Activated CD4-positive, alpha-beta T cell treated with anti-CD3 and anti-CD28 coated beads, Interleukin-2, amount 10 ng/mL, durations not matched to agents 7 days and 5 days (primary cell): ENCODE measurements at regions not wholly inside any gene's neighbourhood (a gene's known extent, or its start where the extent isn't known, plus 50 kb on each side); places are given as distances from the start of the nearest gene placed in this dataset.
"Not testable (repeated sequence)": the region's sequence is repeated elsewhere in the genome, so short reads cannot be mapped to it uniquely, and the experiment has no call there.

ENCODE experiments used
- CTCF ChIA-PET: fragments of 350-600 bp; sonication (Branson Sonifier 250); formaldehyde crosslinking; loops from one replicate; lab custom pipeline; 2021; ENCODE audit warnings: antibody characterized with exemption; lab: Charles Lee
- POLR2A ChIA-PET: fragments of 350-600 bp; sonication (Branson Sonifier 250); formaldehyde crosslinking; loops from one replicate; lab custom pipeline; 2021; ENCODE audit warnings: antibody characterized with exemption; lab: Charles Lee
- DNase-seq: peaks from one replicate; pipeline ENCODE4 v3.0.0-alpha.2; 2020
- H3K27ac Mint-ChIP-seq: one replicate; pipeline ENCODE4 v1.8.0; 2021; ENCODE audit warnings: mild to moderate bottlenecking, moderate library complexity, mixed read lengths
- H3K27me3 Mint-ChIP-seq: one replicate; pipeline ENCODE4 v1.8.0; 2021; ENCODE audit warnings: mixed read lengths
- H3K36me3 Mint-ChIP-seq: one replicate; pipeline ENCODE4 v1.8.0; 2021; ENCODE audit warnings: low read depth, mixed read lengths
- H3K4me1 Mint-ChIP-seq: one replicate; pipeline ENCODE4 v1.8.0; 2021; ENCODE audit warnings: mixed read lengths
- H3K4me3 Mint-ChIP-seq: one replicate; pipeline ENCODE4 v1.8.0; 2021; ENCODE audit warnings: mild to moderate bottlenecking, moderate library complexity, mixed read lengths
- H3K9me3 Mint-ChIP-seq: one replicate; pipeline ENCODE4 v1.8.0; 2021; ENCODE audit warnings: mixed read lengths

DNA sequence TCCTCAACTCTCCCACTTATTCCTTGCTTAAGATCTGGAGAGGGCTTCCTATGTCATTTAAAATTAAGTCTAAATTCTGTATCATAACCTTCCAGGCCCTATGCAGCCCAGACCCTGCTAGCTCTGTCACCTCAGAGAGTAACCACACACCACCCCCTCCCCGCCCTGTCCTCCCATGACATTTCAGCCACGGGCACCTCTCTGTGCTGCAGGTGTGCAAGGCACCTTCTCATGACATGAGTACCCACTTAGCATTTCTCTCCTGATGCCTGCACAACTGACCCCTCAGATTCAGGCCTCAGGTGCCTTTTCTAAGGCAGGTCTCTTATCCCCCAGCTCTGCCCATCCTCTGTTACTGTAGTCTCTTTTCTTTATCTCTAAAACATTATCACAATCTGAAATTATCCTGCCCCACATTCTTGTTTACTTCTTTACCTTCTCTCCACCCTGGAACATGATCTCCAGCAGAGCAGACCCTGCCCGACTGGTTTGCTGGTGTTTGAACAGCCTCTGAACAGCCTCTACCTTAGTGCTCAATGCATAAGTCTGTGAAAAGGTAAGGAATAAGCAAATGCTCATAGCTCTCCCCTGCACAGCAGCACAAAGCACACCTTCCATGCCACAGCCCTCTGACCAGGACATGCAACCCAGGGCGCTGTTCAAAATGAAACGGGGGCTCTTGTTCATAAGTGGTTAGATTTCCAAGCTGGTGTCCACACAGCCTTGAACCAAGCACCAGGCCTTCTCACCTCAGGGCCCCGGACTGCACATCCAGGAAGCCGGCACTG is 196.1 kb upstream of the B3GAT1 start:
- ChIA-PET POLR2A (no interaction called here), CTCF (no interaction called here)
- peak; percentile 4 for DNase-seq
- H3K27ac Mint-ChIP-seq, result no peak overlapping the region
- H3K4me3 Mint-ChIP-seq, result no peak overlapping the region
- no peaks in the 10 kb centered on the region for H3K9me3 Mint-ChIP-seq
- H3K4me1 Mint-ChIP-seq, result no peaks in the 10 kb centered on the region
- peaks cover 12% of the 10 kb centered on the region for H3K27me3 Mint-ChIP-seq
- H3K36me3 Mint-ChIP-seq, result no peaks in the 10 kb centered on the region

DNA sequence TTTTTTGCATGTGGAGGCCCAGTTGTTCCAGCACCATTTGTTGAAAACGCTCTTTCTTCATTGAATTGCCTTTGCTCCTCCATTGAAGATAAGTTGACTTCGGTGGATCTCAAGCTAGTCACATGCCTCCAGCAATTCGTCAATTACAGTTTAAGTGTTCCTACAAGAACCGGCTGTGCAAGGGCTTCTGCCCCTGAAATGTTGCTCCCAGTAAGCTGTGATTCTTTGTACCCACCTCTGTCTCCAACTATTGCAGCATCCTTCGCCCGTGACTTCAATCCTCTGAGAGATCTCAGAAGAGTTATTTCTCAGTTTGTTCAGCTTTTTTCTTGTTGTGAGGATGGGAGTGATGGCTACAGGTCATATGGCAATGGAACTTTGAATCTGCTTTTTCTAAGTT is 194.2 kb upstream of the B3GAT1 start:
- CTCF ChIA-PET, result no interaction called here
- H3K9me3 Mint-ChIP-seq, result no peaks in the 10 kb centered on the region
- peaks cover 23% of the 10 kb centered on the region for H3K27me3 Mint-ChIP-seq

DNA sequence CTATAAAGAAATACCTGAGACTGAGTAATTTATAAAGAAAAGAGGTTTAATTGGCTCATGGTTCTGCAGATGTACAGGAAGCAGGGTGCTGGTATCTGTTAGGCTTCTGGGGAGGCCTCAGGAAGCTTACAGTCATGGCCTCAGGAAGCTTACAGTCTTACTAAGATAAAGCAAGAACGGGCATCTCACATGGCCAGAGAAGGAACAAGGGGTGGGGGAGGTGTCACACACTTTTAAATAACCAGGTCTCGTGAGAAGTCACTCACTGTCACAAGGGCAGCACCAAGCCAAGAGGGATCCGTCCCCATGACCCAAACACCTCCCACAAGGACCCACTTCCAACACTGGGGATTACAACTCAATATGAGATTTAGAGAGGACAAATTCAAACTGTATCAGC is 192.8 kb upstream of the B3GAT1 start:
- Mint-ChIP-seq H3K27ac (no peak overlapping the region), H3K4me3 (no peak overlapping the region), H3K4me1 (no peaks in the 10 kb centered on the region), H3K36me3 (no peaks in the 10 kb centered on the region), H3K27me3 (peaks cover 23% of the 10 kb centered on the region), H3K9me3 (no peaks in the 10 kb centered on the region)
- DNase-seq, result no peak
- CTCF ChIA-PET, result no interaction called here
- POLR2A ChIA-PET, result no interaction called here

More for the DNA sequence above, 194.2 kb upstream of the B3GAT1 start:
- POLR2A ChIA-PET, result no interaction called here
- H3K27ac Mint-ChIP-seq, result no peak overlapping the region
- H3K4me1 Mint-ChIP-seq, result no peaks in the 10 kb centered on the region
- no peak overlapping the region for H3K4me3 Mint-ChIP-seq
- DNase-seq, result peak; percentile 1
- H3K36me3 Mint-ChIP-seq, result no peaks in the 10 kb centered on the region

DNA sequence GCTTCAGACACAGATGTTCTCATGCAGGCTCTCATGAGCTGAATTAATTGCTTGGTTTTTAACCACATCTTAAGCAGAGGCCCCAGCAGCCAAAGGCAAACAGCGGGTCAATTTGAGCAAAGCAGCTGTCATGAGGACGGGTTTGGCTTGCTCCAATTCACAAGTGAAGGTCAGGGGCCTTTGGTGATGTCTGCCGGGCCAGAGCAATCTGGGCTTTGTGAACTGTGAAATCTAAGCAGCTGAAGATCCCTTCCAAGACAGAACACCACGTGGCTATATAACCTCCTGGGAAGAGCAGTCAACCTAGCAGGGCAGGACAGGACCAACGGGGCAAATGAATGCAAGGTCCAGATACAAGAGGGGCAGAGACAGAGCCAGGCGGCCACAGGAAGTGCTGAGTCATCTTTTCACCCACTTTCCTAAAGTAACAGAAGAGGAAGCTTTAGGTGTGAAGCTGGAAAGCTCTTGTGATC is 187.3 kb upstream of the B3GAT1 start:
- H3K36me3 Mint-ChIP-seq, result no peaks in the 10 kb centered on the region
- CTCF ChIA-PET, result interaction anchor here (1.7 kb wide), 1 partner anchor 15 kb away, joined by 4 read pairs; no protein-coding TSS in a partner anchor
- POLR2A ChIA-PET, result no interaction called here
- no peak for DNase-seq
- H3K27me3 Mint-ChIP-seq, result peaks cover 29% of the 10 kb centered on the region
- no peaks in the 10 kb centered on the region for H3K4me1 Mint-ChIP-seq
- H3K27ac Mint-ChIP-seq, result no peak overlapping the region
- H3K9me3 Mint-ChIP-seq, result no peaks in the 10 kb centered on the region
- H3K4me3 Mint-ChIP-seq, result no peak overlapping the region

DNA sequence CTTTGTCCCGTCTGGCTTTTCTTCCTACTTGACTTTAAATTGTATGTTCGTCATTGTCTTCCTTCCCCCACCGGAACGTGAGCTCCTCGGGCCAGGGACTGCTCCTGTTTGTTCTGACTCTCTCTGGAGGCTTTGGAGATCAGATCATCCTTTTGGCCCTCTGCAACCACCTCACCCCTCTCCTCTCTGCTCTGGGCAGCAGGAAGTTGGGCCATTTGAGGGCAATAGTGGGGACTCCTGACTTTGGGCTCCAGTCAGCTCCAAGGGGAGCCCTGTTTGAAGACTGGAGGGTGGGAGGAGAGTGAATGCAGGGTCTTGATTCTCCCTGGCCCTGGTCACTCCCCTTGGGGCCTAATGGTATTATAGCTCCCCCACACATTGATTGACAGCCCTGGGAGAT is 186.3 kb upstream of the B3GAT1 start:
- H3K9me3 Mint-ChIP-seq, result no peaks in the 10 kb centered on the region
- H3K27ac Mint-ChIP-seq, result no peak overlapping the region
- no peak overlapping the region for H3K4me3 Mint-ChIP-seq
- H3K36me3 Mint-ChIP-seq, result no peaks in the 10 kb centered on the region
- no peak for DNase-seq
- H3K27me3 Mint-ChIP-seq, result peaks cover 34% of the 10 kb centered on the region
- ChIA-PET CTCF (interaction anchor here (1.7 kb wide), 1 partner anchor 16 kb away, joined by 4 read pairs; no protein-coding TSS in a partner anchor), POLR2A (no interaction called here)
- no peaks in the 10 kb centered on the region for H3K4me1 Mint-ChIP-seq

DNA sequence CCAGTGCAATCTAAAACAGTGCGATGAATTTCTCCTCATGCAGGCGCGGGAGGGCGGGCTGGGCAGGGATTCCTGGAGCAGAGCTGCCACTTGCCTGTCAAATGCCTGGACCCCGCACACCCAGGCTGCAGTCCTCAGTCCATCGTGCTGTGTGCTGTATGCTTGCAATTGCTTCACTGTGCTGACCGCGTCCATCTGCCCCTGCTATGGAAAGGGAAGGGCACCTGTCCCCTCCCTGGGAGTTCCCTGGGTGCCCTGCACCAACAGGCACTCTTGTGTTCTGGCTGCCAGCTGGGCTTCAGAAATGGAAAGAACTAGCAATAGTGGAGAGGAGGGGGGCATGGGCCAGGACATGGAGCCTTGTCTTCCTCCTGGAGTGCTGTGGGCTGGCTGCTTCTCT is 185.4 kb upstream of the B3GAT1 start:
- DNase-seq, result no peak
- CTCF ChIA-PET, result no interaction called here
- POLR2A ChIA-PET, result no interaction called here
- H3K4me1 Mint-ChIP-seq, result no peaks in the 10 kb centered on the region
- no peak overlapping the region for H3K27ac Mint-ChIP-seq
- H3K36me3 Mint-ChIP-seq, result no peaks in the 10 kb centered on the region
- H3K9me3 Mint-ChIP-seq, result no peaks in the 10 kb centered on the region
- no peak overlapping the region for H3K4me3 Mint-ChIP-seq
- H3K27me3 Mint-ChIP-seq, result peaks cover 30% of the 10 kb centered on the region

DNA sequence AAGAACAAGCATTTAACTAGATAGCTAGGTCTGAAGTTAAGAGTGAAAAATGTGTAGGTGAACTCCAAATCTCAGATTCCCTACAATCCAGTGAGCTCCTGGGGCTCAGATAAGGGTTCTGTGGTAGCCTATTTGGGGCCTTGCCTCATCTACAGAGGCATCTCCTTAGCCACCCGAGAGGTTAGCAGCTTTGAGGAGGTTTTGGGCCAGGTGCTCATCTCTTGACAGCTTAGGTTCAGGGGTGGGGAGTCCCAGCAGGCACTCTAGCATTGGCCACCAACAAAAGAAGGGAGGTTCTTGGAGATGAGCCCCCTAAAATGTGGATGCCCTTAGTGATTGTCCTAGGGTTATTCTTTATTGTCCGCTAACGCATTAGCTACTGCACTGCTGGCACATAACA is 184.4 kb upstream of the B3GAT1 start:
- DNase-seq, result no peak
- Mint-ChIP-seq H3K4me1 (no peaks in the 10 kb centered on the region), H3K4me3 (no peak overlapping the region), H3K27ac (no peak overlapping the region), H3K36me3 (no peaks in the 10 kb centered on the region), H3K27me3 (peaks cover 25% of the 10 kb centered on the region), H3K9me3 (no peaks in the 10 kb centered on the region)
- ChIA-PET CTCF (no interaction called here), POLR2A (no interaction called here)

DNA sequence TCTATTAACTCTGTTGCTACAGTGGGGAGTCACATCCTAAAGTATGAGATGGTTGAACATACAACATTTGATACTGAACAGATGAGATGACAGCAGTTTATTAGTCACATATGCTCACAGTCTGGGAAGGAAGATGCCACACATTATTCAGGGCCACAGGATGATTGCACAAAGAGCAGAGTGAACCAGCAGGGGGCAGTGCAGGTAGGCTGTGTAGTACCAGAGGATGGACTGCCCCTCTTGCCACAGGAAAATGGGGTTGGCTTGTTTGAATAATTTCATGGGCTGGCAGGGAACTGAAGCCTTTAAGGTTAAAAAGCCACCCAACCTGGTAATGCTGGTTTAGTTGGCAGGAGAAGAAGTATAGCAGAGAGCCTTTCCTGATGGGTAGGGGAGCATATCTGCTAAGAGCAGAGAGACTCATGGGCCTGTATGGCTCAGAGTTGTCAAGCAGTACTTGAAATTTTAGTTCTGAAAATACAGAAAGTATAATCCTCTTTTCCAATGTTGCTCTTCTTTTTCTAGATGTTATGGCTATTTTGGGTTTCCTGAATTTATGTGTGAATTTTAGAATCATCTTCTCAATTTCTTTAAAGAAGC is 180.4 kb upstream of the B3GAT1 start:
- Mint-ChIP-seq H3K27me3 (peaks cover 39% of the 10 kb centered on the region), H3K36me3 (no peaks in the 10 kb centered on the region), H3K4me1 (peaks cover 6% of the 10 kb centered on the region), H3K4me3 (no peak overlapping the region), H3K27ac (no peak overlapping the region), H3K9me3 (no peaks in the 10 kb centered on the region)
- peak; percentile 66 for DNase-seq
- CTCF ChIA-PET, result no interaction called here
- POLR2A ChIA-PET, result no interaction called here

DNA sequence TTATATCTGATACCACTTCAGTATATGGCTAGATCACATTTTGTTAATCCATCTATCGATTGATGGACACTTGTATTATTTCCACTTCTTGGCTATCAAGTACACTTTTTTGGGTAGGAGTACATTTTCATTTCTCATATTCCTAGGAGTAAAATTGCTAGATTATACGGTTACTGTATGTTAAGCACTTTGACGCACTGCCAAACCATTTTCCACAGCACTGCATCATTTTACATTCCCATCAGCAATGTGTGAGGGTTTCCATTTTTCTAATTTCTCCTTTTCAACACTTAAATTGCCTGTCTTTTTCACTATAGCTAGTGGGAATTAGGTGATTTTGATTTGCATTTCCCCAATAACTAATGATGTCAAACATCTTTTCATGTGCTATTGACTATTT is 179.3 kb upstream of the B3GAT1 start:
- CTCF ChIA-PET, result no interaction called here
- Mint-ChIP-seq H3K27ac (no peak overlapping the region), H3K4me1 (peaks cover 6% of the 10 kb centered on the region), H3K27me3 (peaks cover 37% of the 10 kb centered on the region), H3K36me3 (no peaks in the 10 kb centered on the region), H3K9me3 (no peaks in the 10 kb centered on the region), H3K4me3 (no peak overlapping the region)
- DNase-seq, result no peak
- POLR2A ChIA-PET, result no interaction called here

DNA sequence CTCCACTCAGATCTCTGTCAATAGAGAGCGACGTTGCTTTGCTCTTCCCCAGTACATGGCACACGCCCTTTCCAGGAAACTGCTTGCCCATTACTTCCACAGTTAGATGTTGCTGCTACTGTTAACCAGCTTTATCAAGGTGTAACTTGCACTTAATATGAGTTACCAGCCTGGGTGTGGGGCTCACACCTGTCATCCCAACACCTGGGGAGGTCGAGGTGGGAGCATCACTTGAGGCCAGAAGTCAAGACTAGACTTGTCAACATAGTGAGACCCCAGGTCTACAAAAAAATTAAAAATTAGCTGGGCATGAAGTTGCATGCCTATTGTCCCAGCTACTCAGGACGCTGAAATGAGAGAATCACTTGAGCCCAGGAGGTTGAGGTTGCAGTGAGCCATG is 177.1 kb upstream of the B3GAT1 start:
- H3K4me1 Mint-ChIP-seq, result peaks cover 9% of the 10 kb centered on the region
- no peak overlapping the region for H3K4me3 Mint-ChIP-seq
- peak overlapping the region; percentile 1 for H3K27ac Mint-ChIP-seq
- ChIA-PET CTCF (no interaction called here), POLR2A (no interaction called here)
- DNase-seq, result peak; percentile 5
- H3K36me3 Mint-ChIP-seq, result no peaks in the 10 kb centered on the region
- no peaks in the 10 kb centered on the region for H3K9me3 Mint-ChIP-seq
- peaks cover 34% of the 10 kb centered on the region for H3K27me3 Mint-ChIP-seq

DNA sequence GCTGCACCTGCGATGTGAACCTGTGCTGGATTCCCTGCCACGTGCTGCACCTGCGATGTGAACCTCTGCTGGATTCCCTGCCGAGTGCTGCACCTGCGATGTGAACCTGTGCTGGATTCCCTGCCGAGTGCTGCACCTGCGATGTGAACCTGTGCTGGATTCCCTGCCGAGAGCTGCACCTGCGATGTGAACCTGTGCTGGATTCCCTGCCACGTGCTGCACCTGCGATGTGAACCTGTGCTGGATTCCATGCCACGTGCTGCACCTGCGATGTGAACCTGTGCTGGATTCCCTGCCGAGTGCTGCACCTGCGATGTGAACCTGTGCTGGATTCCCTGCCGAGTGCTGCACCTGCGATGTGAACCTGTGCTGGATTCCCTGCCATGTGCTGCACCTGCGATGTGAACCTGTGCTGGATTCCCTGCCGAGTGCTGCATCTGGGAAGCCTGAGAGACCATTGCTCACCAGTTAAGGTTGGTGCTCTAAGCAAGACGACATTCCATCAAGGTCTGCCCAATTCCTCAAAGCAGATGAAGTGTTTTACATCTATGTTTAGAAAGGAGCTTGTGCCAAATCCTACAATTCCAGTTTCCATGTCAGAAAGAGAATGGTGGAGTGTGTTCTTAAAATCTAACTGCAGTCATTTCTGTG is 176.5 kb upstream of the B3GAT1 start:
- POLR2A ChIA-PET, H3K36me3 Mint-ChIP-seq, H3K9me3 Mint-ChIP-seq, CTCF ChIA-PET, H3K4me3 Mint-ChIP-seq: not testable (repeated sequence)
- Mint-ChIP-seq H3K27me3 (peaks cover 34% of the 10 kb centered on the region), H3K27ac (peak overlapping the region; percentile 1), H3K4me1 (peaks cover 14% of the 10 kb centered on the region)
- DNase-seq, result peak; percentile 2

DNA sequence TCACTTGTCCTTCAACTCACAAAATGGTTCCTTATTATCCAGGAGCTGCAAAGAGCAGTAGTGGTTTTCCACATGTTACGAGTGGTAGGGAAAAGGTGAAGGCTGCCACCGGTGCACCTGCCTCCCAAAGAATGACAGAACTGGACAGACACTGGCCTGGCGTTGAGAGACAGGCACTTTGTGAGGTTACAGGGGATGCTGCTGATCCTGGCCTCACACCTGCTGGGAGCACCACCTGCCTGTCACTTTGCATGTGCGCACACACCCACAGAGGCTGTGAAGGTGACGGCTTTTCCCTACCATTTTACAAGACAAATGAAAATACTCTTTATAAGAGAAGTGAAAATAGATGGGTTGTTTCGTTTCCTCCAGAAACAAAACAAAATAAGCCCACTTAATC is 175.3 kb upstream of the B3GAT1 start:
- DNase-seq, result peak; percentile 2
- Mint-ChIP-seq H3K4me3 (no peak overlapping the region), H3K9me3 (no peaks in the 10 kb centered on the region), H3K27me3 (peaks cover 39% of the 10 kb centered on the region), H3K36me3 (no peaks in the 10 kb centered on the region), H3K27ac (no peak overlapping the region), H3K4me1 (peaks cover 26% of the 10 kb centered on the region)
- ChIA-PET POLR2A (no interaction called here), CTCF (no interaction called here)

DNA sequence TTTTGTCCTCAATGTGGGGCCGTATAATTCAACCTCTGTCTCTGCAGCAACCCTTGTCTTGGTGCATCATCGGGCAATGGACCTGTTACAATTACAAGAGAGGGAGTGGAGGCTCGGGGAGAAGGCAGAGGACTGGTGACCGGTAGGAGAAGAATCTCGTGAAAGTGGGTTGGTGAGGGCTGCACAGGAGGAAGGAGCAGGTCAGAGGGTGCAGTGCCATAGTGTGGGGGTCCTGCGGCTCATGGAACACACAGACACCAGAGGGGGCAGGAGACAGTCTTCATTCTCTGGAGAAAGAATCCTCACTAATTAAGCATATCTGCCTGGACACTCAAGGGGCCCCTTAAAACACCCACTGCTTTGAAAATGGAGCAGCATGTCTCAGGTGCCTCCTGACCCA is 174.7 kb upstream of the B3GAT1 start:
- Mint-ChIP-seq H3K27me3 (peaks cover 38% of the 10 kb centered on the region), H3K4me3 (no peak overlapping the region), H3K9me3 (no peaks in the 10 kb centered on the region), H3K36me3 (no peaks in the 10 kb centered on the region), H3K4me1 (peaks cover 26% of the 10 kb centered on the region), H3K27ac (no peak overlapping the region)
- ChIA-PET POLR2A (no interaction called here), CTCF (no interaction called here)
- DNase-seq, result peak; percentile 3
